Neural cell (in vitro differentiated cells): ENCODE measurements at regions not wholly inside any gene's neighbourhood (a gene's known extent, or its start where the extent isn't known, plus 50 kb on each side); places are given as distances from the start of the nearest gene placed in this dataset.

Experiments used
- POLR2AphosphoS5 ChIP-seq: IDR thresholded peaks from 2 replicates; pipeline ENCODE4 v1.6.1; 2012
- TAF1 ChIP-seq: IDR thresholded peaks from 2 replicates; pipeline ENCODE4 v1.6.1; 2012; ENCODE audit warnings: low read depth
- TF ChIP-seq, protein P1 (sequence below): fragments of 450-650 bp; IDR thresholded peaks from 2 replicates; pipeline ENCODE4 v1.5.1; 2014; ENCODE audit warnings: antibody characterized with exemption, mild to moderate bottlenecking, moderate library complexity; ENCODE audit not compliant: poor library complexity, severe bottlenecking

DNA sequence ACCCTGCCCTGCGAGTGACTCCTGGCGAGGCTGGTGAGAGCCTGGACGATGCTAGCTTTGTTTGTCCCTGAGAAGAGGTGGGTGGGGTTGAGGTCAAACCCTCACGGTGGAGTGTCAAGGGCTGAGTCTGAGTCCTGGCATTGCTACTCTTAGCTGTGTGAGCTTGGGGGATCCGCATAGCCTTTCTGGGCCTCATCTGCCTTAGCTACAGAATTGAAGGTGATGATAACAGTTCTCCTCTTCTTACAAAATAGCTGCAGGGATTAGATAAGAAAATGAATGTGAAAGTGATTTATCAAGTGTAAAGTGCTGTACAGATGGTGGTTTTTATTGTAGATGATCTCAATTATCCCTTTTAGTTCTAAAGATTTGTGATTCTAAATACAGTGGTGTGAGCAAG is 144.6 kb downstream of the LPIN1 start:
- TF ChIP-seq, protein P1, sequence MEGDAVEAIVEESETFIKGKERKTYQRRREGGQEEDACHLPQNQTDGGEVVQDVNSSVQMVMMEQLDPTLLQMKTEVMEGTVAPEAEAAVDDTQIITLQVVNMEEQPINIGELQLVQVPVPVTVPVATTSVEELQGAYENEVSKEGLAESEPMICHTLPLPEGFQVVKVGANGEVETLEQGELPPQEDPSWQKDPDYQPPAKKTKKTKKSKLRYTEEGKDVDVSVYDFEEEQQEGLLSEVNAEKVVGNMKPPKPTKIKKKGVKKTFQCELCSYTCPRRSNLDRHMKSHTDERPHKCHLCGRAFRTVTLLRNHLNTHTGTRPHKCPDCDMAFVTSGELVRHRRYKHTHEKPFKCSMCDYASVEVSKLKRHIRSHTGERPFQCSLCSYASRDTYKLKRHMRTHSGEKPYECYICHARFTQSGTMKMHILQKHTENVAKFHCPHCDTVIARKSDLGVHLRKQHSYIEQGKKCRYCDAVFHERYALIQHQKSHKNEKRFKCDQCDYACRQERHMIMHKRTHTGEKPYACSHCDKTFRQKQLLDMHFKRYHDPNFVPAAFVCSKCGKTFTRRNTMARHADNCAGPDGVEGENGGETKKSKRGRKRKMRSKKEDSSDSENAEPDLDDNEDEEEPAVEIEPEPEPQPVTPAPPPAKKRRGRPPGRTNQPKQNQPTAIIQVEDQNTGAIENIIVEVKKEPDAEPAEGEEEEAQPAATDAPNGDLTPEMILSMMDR = no peak
- TF ChIP-seq TAF1 (no peak), POLR2AphosphoS5 (no peak)
